ENCODE measurements at regions not wholly inside any gene's neighbourhood (a gene's known extent, or its start where the extent isn't known, plus 50 kb on each side); places are given as distances from the start of the nearest gene placed in this dataset.

DNA sequence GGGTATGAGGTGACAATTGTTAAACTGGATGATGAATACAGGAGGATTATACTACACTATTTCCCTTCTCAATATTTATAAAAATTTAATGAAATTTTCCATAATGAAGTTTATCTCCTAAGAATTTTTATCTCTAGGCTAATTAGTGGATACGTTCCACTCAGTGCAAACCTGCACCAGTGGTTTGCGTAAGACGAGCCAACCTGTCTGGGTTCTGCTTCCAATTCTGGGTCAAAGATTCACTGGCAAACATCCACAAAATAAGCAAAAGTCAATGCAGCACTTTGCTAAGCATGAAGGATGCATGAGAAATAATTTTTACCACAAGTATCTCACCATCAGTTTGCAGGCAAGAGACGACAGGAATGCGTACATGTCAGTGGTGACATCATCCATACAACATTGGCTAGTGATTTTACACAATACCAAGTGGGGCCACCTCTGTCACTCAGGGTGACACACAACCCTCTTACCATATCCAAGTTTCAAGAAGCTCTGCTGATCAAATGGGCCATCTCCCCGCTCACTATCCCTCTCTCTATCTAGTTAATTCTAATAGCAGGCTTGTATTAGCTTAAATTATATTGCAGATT, 51.7 kb downstream of the FAM50B start:
- Mint-ChIP-seq H3K27ac (no peak overlapping the region), H3K4me3 (no peak overlapping the region), H3K9me3 (no peaks in the 10 kb centered on the region), H3K27me3 (peaks cover 11% of the 10 kb centered on the region), H3K36me3 (ENCODE audit: low read depth) (no peaks in the 10 kb centered on the region), H3K4me1 (ENCODE audit: low read depth) (no peaks in the 10 kb centered on the region)
- DNase-seq: no peak

DNA sequence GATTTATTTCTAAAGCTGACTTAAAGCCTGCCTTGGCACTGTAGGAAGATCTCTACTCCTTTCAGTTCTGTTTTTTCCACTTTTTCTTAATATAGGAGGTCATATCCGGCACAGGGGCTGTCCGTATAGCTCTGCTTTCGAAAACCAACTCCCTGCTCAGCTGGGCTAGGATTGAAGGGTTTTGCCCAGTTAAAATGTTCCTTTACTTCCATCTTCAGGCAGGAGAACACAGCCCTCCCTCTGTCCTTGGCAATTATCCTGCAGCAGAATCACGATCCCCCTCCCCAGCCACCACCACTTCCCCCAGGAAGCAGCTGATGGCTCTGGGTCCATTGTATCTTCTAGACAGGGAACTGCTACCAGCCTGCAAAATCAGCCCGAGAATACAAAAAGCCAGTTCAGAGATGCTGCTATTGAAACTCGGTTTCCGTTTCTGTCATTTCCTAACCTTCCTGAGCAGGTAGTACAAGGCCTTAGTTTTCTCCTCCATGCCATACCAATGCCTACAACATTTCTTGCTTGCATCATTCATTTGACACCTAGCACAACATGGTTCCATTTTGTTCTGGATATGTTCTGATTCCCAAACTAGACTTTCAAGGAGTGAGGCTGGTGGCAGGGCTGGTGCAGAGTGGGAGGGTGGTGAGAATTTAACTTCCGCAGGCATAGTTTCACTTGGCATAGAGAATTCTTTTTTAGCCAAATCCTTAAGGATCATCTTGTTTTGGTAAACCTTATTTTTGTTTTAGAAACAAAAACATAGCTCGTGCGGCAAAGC, 53.9 kb downstream of the FAM50B start:
- no peak overlapping the region for H3K4me3 Mint-ChIP-seq
- no peaks in the 10 kb centered on the region for H3K9me3 Mint-ChIP-seq
- no peak overlapping the region for H3K27ac Mint-ChIP-seq
- H3K36me3 Mint-ChIP-seq (ENCODE audit: low read depth): no peaks in the 10 kb centered on the region
- H3K27me3 Mint-ChIP-seq: peaks cover 29% of the 10 kb centered on the region
- no peaks in the 10 kb centered on the region for H3K4me1 Mint-ChIP-seq (ENCODE audit: low read depth)
- DNase-seq: no peak

DNA sequence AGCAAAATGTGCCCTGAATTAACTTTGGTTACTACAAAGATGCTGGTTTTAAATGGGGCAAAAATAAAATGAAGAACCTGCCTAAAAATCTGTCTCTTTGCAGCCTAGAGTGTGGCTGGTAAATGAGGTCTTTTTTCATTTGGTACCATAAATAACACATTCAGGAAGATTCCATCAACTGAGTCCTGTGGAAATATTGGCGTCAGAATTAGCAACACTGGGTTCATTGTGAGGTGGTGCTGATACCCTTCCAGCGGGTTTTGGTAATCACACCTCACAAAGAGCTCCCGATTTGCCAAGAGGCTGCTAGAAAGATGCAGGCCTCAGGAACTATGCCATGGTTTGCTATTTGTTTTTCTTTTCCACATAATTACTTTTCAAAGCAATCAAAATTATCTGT, 55.3 kb downstream of the FAM50B start:
- Mint-ChIP-seq H3K9me3 (no peaks in the 10 kb centered on the region), H3K4me1 (ENCODE audit: low read depth) (no peaks in the 10 kb centered on the region), H3K27ac (no peak overlapping the region), H3K36me3 (ENCODE audit: low read depth) (no peaks in the 10 kb centered on the region), H3K27me3 (peaks cover 31% of the 10 kb centered on the region), H3K4me3 (no peak overlapping the region)
- no peak for DNase-seq

DNA sequence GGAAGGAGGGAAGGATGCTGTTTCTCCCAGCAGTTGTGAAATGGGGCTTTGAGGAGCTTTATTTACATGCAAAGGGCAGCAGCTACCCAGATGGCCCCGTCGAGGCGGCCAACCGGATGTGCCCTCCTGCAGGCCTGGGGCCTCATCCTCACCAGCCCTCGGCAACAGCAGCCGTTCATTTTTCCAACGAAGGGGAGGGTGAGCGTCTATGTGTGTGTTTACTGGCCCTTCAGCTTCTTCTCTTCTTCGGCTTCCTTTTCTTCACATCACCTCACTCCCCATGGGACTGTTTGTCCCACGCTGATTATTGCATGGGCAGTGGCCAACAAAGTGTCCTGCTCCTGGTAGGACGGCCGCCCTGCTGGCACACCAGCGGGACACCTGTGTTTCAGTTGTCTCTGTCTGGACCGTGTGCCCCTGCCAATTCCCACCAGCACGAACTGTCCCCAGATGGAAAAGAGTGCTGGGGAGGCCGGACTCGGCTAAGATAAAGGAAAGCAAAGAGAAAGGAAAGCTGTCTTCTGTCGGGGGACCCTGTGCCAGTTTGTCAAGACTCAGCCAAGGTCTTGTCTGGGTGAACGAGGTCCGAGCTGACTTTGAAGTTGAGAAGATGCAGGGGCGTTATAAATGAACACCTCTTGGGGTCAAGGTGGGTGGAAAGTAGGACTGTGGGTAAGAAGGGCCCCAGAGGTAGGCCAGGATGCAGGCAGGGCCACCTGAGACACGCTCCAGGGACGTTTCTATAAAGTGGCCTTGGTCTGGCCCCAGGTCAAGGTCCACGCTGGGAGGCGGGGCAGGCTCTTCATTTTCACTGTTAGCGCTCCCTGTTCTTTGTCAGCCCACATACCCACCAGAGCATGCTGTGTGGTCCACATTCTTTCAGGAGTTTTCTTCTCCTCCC, 57.0 kb downstream of the FAM50B start:
- no peak for DNase-seq
- Mint-ChIP-seq H3K4me3 (no peak overlapping the region), H3K27ac (no peak overlapping the region), H3K27me3 (peaks cover 47% of the 10 kb centered on the region), H3K9me3 (no peaks in the 10 kb centered on the region), H3K4me1 (ENCODE audit: low read depth) (no peaks in the 10 kb centered on the region), H3K36me3 (ENCODE audit: low read depth) (no peaks in the 10 kb centered on the region)

DNA sequence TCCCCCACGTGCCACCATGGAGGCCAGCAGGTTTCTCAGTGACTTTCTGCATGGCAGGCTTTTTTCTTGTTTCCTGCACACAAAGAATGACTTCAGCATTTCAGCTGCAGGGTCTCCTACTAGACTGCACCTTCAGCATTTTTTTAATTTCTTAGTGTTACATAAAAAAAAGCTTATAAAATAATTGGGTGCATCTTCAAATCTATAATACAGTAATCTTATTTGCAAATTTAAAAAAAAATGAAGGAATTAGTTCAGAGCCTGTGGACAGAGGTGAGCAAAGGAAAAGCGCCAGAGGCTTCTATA, 57.6 kb downstream of the FAM50B start:
- Mint-ChIP-seq H3K9me3 (no peaks in the 10 kb centered on the region), H3K36me3 (ENCODE audit: low read depth) (no peaks in the 10 kb centered on the region), H3K4me1 (ENCODE audit: low read depth) (no peaks in the 10 kb centered on the region), H3K4me3 (no peak overlapping the region), H3K27ac (no peak overlapping the region), H3K27me3 (peaks cover 53% of the 10 kb centered on the region)
- DNase-seq: no peak

DNA sequence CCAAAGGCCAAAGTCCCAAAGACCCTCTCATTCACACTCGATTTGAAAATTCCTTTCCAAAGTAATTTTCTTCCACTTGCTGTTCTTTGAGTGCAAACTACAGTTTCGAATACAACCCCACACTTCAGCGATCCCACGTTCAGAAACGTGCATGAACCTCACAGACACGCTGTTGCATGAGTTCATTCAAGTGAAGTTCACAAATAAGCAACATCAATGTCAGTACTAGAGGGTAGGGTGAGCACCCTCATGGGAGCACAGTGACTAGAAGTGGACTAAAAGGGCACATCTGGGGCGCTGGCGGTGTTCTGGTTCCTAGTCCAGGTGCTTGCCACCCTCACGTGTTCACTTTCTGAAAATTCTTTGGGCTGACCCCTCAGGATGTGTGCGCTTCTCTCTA, 59.0 kb downstream of the FAM50B start:
- Mint-ChIP-seq H3K36me3 (ENCODE audit: low read depth) (no peaks in the 10 kb centered on the region), H3K4me1 (ENCODE audit: low read depth) (peaks cover under 1% of the 10 kb centered on the region), H3K27me3 (peaks cover 67% of the 10 kb centered on the region), H3K9me3 (no peaks in the 10 kb centered on the region), H3K27ac (no peak overlapping the region), H3K4me3 (no peak overlapping the region)
- no peak for DNase-seq

DNA sequence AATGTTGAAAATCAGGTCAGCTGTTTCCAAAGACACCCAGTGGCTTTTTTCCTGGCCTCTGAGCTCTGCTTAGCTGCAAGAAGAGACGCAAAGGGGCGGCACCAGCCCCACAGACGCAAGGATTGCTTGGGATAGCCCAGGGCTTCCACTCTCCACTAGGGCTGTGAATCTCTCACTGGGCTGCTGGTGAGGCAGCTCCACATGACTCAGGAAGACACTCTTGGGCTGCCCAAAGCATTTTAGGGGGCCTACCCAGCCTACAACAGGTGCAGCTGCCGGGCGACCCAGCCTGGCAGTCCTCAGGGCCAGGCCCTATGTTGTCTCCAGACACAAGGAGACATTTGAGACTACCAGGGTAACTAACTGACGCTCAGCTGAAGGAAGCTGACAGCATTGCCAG, 59.8 kb downstream of the FAM50B start:
- H3K27me3 Mint-ChIP-seq: peaks cover 71% of the 10 kb centered on the region
- H3K27ac Mint-ChIP-seq: no peak overlapping the region
- H3K36me3 Mint-ChIP-seq (ENCODE audit: low read depth): no peaks in the 10 kb centered on the region
- H3K4me1 Mint-ChIP-seq (ENCODE audit: low read depth): peaks cover 5% of the 10 kb centered on the region
- DNase-seq: no peak
- H3K9me3 Mint-ChIP-seq: no peaks in the 10 kb centered on the region
- no peak overlapping the region for H3K4me3 Mint-ChIP-seq

DNA sequence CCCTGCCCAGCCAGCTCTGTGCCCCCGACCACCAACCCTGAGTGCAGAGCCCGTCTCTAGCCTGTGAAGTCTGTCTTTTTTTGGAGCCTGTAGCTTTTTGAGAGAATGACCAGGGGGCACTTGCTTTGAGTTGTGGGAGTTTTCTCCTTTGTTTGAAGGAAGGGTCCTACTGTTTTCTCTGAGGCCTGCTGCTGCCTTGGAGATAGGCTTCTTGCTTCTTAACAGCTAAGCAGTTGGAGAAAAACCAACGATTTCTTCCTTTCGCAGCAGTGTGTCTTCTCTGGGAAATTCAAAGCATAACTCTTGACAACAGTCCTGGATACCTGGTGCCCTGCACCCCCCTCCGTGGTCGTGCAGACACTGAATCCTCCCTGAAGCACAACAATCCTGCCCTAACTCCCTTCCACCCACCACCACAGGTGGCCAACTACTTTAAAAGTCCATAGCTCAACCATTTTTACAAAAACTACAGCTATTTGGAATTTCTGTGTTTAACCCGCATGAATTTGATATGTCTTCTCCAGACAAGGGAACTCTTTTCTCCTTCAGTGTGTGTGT, 61.0 kb downstream of the FAM50B start:
- DNase-seq: no peak
- Mint-ChIP-seq H3K36me3 (ENCODE audit: low read depth) (no peaks in the 10 kb centered on the region), H3K27ac (no peak overlapping the region), H3K9me3 (no peaks in the 10 kb centered on the region), H3K4me3 (no peak overlapping the region), H3K4me1 (ENCODE audit: low read depth) (peaks cover 16% of the 10 kb centered on the region), H3K27me3 (peaks cover 76% of the 10 kb centered on the region)

DNA sequence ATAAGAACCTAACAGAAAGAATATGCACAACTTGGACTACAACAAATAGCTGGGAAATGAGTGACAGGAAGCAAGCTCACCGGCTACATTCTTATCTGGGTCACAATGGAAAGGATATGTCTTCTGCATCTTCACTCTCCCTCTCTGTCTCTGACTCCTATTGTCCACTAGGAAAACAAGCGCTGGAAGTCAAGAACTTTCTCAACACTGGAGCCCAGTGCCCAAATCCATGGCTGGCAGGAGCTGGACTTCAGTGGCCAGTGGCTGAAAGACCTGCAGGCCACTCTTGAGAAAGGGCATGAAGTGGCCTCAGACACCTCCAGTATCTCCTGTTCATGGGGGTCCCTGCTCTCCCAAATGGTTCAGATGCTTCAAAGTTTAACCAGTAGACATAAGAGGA, 62.0 kb downstream of the FAM50B start:
- H3K27ac Mint-ChIP-seq: no peak overlapping the region
- peaks cover 74% of the 10 kb centered on the region for H3K27me3 Mint-ChIP-seq
- H3K4me3 Mint-ChIP-seq: no peak overlapping the region
- H3K4me1 Mint-ChIP-seq (ENCODE audit: low read depth): peaks cover 26% of the 10 kb centered on the region
- H3K36me3 Mint-ChIP-seq (ENCODE audit: low read depth): no peaks in the 10 kb centered on the region
- DNase-seq: no peak
- H3K9me3 Mint-ChIP-seq: no peaks in the 10 kb centered on the region

DNA sequence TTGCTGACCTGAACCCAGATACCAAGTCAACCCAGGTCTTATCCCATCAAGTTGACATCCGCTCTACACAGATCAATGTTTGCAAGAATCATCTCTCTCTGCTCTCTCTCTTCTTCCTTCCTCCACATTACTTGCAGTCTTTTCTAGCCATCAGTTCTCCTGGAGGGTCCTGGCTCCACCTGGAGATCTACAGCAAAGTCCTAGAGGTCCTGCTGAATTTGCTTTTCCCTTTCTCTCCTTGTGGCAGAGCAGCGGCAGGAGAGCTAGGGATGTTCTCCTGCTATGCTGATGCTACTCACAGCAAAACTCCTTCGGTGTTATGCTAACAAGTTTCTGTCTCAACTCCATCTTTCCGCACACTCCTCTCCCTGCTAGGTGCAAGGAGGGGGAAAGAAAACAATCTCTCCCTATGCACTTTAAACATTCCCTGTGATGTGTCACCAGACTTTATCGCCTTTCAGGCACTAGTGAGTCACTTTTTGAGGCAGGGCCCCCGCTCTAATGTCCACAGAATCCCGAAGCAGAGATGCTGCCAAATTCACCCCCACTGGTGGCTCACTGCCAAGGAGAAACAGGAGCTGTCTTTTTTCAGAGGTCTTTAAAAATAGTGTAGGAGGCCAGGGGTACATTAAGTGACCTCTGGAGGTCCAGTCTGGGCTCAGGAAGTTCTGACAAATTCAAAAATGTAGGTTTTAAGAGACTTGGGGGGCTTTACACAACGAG, 62.6 kb downstream of the FAM50B start:
- Mint-ChIP-seq H3K36me3 (ENCODE audit: low read depth) (no peaks in the 10 kb centered on the region), H3K4me1 (ENCODE audit: low read depth) (peaks cover 32% of the 10 kb centered on the region), H3K27me3 (peaks cover 70% of the 10 kb centered on the region), H3K4me3 (no peak overlapping the region), H3K9me3 (no peaks in the 10 kb centered on the region), H3K27ac (no peak overlapping the region)
- no peak for DNase-seq

DNA sequence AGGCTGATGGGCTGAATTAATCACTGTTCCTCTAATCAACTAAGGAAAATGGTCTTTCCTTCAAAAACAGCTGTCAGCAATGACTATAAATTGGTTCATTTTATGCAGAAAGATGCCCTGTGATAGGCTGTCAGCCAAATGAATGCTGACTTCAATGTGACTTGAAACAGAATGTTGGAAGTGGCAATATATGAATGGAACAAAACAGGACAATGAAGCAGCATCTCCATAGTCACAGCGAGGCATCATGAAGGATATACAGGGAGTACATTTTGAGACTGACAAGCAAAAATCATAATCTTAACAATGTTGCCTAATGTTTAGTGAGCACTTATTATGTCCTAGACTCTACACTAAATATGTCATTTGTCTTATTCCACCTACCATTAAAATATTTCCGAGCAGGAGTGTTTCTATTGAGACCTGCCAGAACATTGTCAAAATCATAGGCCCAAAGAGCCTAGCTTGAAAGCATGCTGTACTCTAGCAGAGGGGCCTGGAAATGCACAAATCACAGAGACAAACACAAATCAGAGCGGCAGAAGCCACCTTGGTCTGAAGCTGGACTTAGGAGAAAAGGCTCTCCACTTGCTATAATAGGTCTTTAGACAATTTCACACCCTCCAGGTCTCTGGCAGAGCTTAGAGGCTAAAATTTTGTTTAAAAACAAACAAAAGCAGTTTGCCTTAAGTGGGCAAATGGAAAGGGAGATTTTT, 63.3 kb downstream of the FAM50B start:
- DNase-seq: no peak
- H3K27me3 Mint-ChIP-seq: peaks cover 72% of the 10 kb centered on the region

DNA sequence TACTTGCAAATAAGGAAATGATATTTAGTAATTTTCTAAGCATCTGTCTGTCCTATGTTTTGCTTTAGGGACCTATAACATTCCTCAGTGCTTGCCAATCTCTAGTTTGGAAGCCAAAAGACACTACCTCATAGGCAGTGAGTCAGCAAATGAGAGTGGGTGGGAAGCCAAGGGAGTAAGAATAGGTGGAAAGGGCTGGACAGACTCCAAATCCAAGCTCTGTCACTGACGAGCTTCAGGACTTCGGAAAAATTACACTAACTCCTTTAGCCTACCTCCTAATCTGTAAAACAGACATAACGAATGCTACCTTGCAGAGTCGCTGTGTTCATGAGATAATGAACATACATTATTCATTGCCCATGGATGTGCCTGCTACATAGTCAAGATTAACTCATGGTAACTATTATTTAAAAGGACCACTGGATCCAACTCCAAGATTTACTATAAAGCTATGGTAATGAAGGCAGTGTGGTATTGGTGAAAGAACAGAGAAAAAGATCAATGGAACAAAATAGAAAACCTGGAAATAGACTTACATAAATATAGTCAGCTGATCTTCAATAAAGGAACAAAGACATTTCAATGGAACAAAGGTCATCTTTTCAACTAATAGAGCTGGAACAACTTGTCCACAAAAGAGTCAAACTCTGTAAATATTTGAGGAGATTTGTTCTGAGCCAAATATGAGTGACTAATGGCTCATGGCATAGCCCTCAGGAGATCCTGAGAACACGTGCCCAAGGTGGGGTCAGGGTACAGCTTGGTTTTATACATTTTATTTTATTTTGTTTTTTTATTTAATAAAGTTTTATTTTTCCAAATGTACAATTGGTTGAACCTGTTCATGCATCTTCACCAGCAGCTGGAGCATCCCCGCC, 64.1 kb downstream of the FAM50B start:
- Mint-ChIP-seq H3K4me3 (no peak overlapping the region), H3K36me3 (ENCODE audit: low read depth) (no peaks in the 10 kb centered on the region), H3K27ac (no peak overlapping the region), H3K4me1 (ENCODE audit: low read depth) (peaks cover 32% of the 10 kb centered on the region), H3K9me3 (no peaks in the 10 kb centered on the region), H3K27me3 (peaks cover 64% of the 10 kb centered on the region)
- no peak for DNase-seq

More for the DNA sequence above, 63.3 kb downstream of the FAM50B start:
- no peaks in the 10 kb centered on the region for H3K36me3 Mint-ChIP-seq (ENCODE audit: low read depth)
- peaks cover 32% of the 10 kb centered on the region for H3K4me1 Mint-ChIP-seq (ENCODE audit: low read depth)
- H3K27ac Mint-ChIP-seq: no peak overlapping the region
- no peak overlapping the region for H3K4me3 Mint-ChIP-seq
- no peaks in the 10 kb centered on the region for H3K9me3 Mint-ChIP-seq

DNA sequence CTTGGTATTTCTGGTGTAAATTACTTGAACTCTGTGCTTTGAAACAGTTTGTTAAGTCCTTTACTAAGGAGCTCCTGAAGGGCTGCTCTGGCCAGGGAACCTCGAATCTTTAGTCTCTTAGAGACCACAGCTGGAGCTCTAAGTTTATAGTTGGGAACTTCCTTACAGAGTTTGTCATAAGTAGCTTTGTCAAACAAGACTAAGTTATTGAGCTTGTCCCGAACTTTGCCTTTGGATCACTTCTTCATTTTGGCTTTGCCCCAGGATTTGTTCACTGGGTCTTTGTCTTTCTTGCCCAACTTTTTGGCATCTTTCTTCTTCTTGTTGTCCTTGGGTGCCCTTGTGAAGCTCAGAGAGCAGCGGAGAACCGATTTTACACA, 64.8 kb downstream of the FAM50B start:
- no peaks in the 10 kb centered on the region for H3K9me3 Mint-ChIP-seq
- DNase-seq: no peak
- no peaks in the 10 kb centered on the region for H3K36me3 Mint-ChIP-seq (ENCODE audit: low read depth)
- peaks cover 32% of the 10 kb centered on the region for H3K4me1 Mint-ChIP-seq (ENCODE audit: low read depth)
- peaks cover 63% of the 10 kb centered on the region for H3K27me3 Mint-ChIP-seq
- no peak overlapping the region for H3K27ac Mint-ChIP-seq
- no peak overlapping the region for H3K4me3 Mint-ChIP-seq

Data from activated T-cell treated with anti-CD3 and anti-CD28 coated beads, Interleukin-2, amount 50 U/mL, for 24 hours (primary cell).